GM19351 (cell line): ENCODE measurements at regions not wholly inside any gene's neighbourhood (a gene's known extent, or its start where the extent isn't known, plus 50 kb on each side); places are given as distances from the start of the nearest gene placed in this dataset.
"Not testable (repeated sequence)": the region's sequence is repeated elsewhere in the genome, so short reads cannot be mapped to it uniquely, and the experiment has no call there.

Source experiments
- ATAC-seq: cut with Tn5 transposase; IDR thresholded peaks from one replicate; pipeline ENCODE4 v1.9.1; 2021; ENCODE audit warnings: mild to moderate bottlenecking, moderate library complexity; ENCODE audit not compliant: unreplicated experiment

DNA sequence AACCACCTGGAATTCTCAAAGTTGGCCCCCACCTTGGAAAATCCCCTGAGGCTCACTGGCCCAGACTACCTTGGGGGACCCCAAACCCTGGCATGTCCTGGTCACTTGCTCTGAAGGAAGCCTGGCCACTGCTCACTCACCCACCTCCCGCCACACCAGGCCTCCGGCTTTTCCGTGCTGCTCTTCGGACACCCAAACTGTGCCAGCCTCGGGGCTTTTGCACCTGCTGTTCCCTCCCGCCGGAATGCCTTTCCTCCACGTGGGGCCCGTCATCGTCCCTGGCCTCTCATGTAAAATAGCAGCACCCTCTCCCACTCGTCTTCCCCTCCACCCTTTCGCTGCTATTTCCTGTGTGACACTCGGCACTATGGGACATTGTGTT is 87.2 kb upstream of the NCOR2 start:
- ATAC-seq: no peak

DNA sequence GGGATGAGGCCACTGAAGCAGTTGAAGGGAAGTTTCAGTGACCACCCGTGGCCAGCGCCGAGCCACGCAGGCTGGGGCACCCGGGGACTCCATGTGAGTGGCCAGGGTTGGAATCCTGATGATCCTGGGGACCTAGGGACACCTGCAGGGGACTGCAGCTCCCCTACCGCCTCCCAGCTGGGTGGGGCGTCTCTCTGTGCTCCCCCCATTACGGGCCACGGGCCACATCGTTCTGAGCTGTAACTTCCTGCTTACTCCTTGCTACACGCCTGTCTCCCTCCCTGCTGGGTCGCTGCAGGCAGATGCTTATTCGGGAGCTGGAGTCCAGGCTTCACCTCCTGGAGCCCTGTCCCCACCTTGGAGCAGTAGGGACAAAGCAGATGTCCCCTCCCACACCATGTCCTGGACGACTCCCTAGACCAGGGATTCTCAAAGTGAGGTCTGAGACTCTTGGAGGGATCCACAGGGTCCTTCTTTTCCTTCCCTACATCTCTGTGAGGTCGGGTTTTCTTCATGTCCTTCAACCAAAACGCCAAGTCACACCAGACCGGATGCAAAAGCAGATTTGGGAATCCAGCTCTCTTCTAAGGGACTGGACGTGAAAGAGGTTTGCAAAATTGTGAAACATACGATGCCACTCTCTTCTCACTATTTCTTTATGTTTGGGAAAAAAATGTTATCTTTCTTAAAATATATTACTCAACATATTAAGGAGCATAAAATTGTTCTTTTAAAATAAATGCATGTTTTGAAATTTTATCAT is 85.9 kb upstream of the NCOR2 start:
- ATAC-seq: no peak

DNA sequence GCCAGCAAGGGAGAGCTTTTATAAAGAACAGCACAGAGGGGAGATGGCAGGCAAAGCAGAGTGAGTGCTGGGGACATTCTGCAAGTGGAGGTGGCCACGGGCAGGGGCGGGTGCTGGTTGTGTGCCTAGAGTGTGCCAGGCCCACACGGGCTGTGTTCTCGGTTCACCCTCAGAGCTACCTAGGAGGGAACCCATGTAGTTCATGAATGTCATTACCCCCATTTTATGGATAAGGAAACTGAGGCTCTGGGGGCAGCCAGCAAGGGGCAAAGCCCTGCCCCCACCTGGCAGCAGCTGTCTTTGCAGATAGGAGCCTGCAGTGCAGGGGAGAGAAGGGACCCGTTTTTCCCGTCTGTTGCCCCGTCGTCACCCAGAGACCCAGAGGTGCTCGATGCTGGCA is 85.2 kb upstream of the NCOR2 start:
- no peak for ATAC-seq

DNA sequence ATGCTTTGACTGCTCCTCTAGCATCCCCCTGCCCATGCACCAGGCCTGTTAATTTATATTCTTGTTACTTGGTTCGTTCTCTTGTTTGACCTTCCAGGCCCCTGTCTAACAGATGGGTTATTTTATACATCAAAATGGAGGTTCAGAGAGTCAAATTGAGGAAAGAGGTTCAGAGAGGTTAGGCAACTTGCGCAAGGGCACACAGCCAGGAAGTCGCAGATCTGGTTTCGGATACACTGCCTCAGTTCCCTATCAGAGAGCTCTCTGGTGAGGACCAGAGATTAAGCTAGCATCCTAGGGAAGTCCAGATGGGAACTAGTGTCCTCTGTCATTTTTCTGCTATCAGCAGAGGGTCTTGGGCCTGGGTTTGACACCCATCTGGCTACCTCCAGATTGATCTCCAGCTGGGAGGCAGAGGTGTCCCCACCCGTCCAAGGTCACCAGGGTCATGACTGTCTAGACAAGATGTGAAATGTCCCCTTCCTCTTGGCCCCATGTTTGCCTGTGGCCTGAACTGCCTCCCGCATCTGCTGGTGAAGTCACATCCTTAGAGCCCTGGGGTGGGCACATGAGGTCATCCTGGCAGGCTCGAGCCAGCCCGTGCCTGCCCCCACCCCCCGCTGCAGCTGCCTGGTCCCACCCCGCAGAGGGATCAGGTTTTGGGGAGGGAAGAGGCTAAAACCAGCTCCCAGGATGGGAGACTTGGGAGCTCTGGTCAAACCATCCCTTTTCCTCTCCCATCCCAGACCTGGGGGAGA is 84.3 kb upstream of the NCOR2 start:
- no peak for ATAC-seq

DNA sequence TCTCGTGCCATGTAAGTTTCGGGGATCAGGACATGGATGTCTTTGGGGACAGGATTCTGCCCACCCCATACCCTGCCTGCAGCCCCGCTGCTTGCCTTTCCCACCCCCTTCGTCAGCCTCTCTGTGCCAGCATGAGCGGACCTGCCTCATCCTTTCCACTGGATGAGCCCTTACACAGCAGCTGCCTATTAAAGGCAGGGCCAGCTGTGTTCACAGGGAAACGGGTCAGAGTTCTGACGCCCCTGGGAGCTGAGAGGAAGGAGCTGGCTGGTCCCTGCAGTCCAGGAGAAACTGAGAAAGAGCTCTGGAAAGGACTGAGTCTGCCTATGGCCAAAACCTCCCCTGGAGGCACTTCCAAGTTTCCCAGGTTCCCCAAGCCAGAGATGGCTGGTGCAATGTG is 83.5 kb upstream of the NCOR2 start:
- ATAC-seq: no peak

DNA sequence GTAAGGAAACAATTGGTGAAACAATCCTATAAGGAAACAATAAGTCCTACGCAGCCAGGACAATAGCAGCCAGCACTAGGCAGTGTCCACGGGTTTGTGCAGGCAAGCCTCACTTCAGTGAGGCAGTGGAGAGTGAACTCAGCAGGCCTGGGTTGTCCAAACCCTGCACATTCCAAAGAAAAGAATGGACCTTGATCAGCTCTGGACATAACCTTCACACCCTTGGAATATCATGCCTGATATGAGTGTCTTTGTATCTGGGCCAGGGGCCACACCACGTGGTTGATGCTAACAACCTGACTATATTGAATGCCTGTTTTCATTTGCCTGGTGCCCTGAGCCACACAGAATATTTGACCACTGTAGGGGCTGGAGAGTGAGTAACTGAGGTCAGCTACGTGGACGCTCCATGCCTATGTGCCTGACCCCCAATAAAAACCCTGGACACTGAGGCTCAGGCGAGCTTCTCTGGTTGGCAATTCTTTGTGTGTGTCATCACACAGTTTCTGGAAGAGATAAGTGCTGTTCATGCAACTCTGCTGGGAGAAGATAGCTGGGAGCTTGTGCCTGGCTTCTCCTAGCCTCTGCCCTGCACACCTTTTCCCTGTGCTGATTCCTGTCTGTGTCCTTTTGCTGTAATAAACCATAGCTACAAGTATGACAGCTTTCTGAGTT is 81.4 kb upstream of the NCOR2 start:
- ATAC-seq: no peak

DNA sequence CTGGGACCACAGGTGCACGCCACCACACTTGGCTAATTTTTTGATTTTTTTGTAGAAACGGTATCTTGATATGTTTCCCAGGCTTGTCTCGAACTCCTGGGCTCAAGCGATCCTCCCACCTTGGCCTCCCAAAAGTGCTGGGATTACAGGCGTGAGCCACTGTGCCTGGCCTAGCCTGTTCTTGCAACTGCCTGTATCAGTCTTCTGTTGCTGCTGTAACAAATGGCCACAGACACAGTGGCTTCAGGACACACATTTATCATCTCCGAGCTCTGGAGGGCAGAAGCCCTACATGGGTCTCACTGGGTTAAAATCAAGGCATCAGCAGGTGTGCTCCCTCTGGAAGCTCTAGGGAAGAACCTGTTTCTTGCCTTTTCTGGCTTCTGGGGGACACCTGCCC is 79.9 kb upstream of the NCOR2 start:
- no peak for ATAC-seq

DNA sequence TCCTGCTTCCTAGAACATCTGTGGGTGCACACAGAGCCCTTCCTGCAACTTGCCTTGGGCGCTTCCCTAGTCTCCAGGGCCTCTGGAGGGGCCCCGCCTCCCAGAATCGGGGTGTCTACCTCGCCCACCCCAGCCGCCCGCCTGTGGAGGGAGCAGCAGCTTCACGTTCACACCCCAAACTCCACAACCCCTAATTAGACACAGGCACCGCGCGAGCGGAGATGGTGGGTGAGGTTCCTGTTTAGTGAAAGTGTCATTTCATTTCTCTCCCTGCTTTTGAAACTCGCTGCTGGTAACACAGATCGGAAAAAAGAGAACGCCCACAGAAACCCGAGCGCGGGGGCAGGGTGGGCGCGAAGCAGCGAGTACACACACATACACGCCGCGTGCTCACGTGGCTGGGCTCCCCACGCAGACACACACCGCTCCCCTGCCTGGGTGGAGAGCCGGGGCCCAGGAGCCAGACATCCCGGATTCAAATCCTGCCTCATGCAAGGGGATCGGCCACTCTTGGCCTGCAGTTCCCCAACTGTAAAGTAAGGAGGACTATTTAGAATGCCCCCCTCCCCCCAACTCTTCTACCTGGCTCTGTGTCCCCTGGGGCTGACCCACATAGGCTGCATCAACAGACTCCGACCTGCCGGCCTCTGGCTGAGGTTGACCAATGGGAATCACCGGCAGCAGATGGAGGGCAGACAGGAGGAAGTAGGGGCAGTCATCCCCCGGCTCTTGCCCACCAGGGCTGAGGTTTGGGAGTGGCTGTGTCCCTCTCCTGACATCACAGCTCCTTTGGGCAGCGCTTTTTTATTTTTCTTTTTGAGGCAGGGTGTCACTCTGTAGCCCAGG is 79.2 kb upstream of the NCOR2 start:
- ATAC-seq: no peak

DNA sequence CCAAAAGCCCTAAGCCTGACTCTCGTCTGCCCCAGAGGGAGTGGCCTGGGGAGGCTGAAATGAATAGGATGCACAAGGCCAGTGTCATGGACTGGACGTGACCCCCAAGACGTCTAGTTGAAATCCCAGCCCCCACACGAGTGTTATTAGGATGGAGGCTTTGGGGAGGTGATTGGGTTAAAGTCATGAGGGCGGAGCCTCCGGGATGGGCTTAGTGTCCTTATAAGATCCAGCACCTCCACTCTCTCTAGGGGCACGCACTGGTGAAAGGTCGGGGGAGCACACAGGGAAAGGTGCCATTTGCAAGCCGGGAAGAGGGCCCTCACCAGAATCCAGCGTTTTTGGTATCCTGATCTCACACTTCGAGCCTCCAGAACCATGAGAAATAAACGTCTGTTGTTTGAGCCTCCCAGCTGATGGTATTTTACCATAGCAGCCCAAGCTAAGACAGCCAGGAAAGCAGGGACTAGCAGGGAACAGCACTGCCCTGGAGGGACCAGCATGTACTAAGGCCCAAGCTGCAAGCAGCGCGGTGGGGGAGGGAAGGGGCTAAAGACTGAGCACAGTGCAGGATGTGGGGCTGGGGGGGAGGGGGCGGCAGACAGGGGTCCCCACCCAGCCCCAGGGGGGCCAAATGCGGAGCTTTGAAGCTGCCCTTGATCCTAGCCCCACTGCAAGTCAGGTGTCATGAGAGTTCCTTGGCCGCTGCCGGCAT is 78.3 kb upstream of the NCOR2 start:
- no peak for ATAC-seq

DNA sequence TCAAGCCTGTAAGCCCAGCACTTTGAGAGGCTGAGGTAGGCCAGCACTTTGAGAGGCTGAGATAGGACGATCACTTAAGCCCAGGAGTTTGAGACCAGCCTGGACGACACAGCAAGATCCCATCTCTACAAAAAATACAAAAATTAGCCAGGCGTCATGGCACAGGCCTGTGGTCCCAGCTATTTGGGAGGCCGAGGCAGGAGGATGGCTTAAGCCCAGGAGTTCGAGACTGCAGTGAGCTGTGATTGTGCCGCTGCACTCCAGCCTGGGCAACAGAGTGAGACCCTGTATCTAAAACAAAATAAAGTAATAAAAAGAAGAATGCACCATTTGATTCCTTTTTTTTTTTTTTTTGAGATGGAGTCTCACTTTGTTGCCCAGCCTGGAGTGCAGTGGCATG is 76.4 kb upstream of the NCOR2 start:
- not testable (repeated sequence) for ATAC-seq

DNA sequence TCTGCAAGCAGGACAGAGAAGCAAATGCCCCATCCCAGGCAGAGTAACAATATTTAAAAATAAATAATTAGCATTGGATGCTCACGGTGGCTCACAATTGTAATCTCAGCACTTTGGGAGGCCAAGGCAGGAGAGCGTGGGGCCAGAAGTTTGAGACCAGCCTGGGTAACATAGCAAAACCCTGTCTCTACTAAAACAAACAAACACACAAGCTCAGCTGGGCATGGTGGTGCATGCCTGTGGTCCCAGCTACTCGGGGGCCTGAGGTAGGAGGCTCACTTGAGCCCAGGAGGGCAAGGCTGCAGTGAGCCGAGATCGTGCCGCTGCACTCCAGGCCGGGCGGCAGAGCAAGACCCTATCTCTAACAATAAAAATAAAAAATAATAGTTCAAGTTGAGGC is 74.7 kb upstream of the NCOR2 start:
- ATAC-seq: no peak

DNA sequence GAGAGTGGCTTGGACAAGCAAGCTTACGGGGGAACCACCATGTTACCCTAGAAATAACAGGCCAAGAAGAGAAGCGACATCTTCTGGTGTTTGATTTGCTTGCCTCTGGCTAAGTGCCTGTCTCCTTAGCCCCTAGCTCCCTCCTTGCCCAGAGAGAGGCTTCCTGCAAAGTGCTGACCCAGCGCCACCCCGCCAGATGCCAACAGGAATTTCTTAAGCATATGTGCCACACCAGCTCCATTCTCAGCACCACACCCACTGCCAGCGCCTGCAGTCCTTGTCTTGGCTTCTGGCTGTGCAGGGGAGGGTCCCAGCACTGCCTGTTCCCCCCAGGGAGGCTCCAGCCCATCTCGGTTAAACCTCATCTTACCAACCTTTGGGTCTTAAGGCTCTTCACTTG is 74.2 kb upstream of the NCOR2 start:
- no peak for ATAC-seq

DNA sequence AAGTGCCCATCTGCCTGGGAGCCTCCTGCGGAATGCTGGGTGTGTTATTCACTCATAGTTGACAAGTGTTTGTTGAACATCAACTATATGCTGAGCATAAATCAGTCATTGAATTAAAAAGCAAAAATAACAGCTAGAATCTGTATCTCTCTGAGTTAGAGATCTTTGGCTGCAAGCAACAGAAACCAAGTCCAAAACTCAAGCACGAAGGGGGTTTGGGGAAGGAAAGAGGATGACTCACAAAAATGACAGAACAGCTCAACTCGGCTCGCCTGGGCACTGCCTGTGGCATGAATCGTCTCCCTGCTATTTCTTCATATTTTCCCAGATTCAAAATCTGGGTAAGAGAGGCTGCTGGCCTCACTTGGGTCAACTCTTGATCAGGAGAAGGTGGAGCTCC is 72.6 kb upstream of the NCOR2 start:
- no peak for ATAC-seq

DNA sequence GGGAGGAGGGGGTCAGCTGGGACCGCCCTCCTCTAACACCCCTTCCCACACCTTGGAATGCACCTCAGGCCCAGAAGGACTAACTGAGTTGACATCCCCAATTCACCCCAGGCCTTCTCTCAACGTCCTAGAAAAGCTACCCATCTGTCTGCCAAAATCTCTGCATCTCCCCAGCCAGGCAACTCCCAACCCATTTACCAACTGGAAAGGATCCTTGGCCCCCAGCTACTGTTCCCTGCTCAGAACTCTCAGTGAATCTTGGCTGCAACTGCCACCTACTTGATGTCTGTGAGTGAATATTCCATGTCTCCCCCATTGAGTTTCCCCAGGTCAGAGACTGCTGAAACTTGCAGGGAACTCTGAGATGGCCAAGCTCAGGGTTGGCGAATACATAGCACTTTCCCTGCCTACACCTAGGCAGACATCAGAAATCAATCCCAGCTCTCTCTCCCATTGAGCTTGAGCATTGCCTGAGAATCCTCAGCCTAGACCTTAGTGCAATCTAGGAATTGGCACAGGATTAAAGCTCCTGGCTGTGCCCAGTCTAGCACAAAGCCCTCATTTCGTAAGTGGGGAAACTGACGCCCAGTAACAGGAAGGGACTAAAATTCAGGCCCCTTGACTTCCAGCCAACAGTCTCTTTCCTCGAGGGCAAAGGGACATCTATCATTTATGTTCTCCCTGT is 71.9 kb upstream of the NCOR2 start:
- no peak for ATAC-seq

DNA sequence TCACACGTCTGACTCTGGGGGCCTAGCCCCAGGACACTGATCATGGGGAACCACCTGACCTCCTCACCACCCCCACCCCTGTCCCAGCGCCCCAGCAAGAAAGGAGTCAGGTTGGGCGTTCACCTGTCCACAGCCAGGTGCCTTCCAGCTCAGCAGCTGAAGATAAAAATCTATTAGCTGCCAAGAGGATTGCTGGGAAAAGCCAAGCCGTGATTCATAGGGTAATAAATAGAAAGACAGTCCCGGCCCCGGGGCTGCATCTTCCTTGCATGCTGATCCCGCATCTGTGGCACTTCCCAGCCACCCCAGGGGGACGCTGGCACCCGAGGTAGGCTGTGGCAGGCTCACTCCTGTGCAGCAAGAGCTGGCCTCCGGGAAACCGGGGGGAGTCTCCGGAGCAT is 70.2 kb upstream of the NCOR2 start:
- ATAC-seq: no peak

DNA sequence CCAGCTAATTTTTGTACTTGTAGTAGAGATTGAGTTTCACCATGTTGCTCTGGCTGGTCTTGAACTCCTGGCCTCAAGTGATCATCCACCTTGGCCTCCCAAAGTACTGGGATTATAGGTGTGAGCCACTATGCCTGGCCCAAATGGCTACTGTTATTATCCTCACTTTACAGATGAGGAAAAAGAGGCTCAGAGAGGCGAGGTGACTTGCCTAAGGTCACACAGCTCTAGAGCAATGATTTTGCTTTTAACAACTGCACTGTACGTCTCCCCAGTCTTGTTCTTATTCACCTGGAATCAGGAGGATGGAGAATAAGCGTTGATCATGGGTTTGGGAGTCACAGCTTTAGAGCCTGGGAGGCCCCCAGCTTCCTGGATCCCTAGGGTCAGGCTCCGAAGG is 69.8 kb upstream of the NCOR2 start:
- no peak for ATAC-seq

DNA sequence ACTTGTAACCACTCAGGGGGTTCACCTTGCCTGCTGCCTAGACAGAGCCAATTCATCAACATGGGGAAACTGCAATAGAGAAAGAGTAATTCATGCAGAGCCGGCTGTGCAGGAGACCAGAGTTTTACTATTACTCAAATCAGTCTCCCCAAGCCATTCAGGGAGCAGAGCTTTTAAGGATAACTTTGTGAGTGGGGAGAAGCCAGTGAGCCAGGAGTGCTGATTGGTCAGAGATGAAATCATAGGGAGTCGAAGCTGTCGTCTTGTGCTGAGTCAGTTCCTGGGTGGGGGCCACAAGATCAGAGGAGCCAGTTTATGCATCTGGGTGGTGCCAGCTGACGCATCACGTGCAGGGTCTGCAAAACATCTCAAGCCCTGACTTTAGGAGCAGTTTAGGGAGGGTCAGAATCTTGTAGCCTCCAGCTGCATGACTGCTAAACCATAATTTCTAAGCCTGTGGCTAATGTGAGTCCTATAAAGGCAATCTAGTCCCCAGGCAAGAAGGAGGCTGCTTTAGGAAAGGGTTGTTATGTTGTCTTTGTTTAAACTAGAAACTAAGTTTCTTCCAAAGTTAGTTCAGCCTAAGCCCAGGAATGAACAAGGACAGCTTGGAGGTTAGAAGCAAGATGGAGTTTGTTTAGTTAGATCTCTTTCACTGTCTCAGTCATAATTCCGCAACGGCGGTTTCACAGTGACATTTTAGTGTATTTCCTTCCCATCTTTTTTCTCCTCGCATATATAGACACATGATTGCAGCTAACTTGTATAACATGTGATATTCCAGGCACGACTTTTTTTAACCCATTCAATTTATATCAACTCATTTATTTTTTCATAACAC is 68.9 kb upstream of the NCOR2 start:
- ATAC-seq: no peak

DNA sequence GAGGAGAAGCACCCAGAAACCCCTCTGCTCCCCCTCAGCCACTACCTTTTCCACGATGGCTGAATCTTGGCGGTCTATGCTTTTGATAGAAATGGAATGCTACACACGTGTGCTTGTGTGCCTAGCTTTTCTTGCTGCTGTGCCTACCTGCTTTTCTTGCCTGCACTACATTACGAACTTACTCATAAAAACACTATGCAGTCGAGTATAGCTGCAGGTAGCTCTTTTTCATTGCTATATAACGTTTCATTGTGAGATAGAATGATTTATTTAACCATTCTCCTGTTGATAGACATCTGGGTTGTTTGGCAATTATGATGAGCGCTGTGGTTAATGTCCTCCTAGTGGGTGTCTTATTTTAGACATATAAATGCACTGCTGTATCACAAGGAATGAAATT is 67.9 kb upstream of the NCOR2 start:
- ATAC-seq: no peak
